ENCODE measurements at regions not wholly inside any gene's neighbourhood (a gene's known extent, or its start where the extent isn't known, plus 50 kb on each side); places are given as distances from the start of the nearest gene placed in this dataset.

DNA sequence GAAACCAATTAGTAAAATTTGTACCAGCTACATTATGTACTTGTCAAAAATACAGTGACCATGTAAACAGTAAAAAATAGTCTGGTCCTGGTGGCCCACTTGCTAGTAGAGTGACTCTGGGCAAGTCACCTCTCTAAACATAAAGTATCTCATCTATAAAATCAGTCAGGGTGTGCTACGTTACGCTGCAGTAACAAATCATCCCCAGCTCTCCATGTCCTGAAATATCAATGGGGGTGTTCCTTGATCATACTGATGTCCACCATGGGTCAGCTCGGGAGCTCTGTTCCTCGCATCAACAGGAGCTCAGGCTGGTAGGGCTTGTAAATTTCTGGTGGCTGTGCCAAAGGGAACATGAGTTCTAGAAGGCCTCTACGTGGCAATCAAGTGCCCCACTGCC, 268.6 kb downstream of the RAB28 start:
- Histone ChIP-seq H4K91ac (replicated peaks; ENCODE audit: insufficient read length, low read length) (no peak overlapping the region), H2AK5ac (ENCODE audit: low read depth, low read length) (no peak overlapping the region), H3K4me1 (replicated peaks in 1 of 4; ENCODE audit: control insufficient read depth in 3 of 4, insufficient read depth in 4 of 4, low read length in 3 of 4) (peaks cover 0 to 3% (median 0%) of the 10 kb centered on the region in 4 experiments; a peak in 1 of 7 replicates), H2AFZ (ENCODE audit: low read length) (no peak overlapping the region), H3K79me1 (ENCODE audit: low read depth, low read length) (no peaks in the 10 kb centered on the region), H4K8ac (ENCODE audit: extremely low read depth, insufficient read depth, low read length) (no peak overlapping the region), H3K14ac (ENCODE audit: insufficient read length) (no peak overlapping the region), H2BK5ac (ENCODE audit: low read depth, low read length) (no peak overlapping the region), H3K36me3 (ENCODE audit: control insufficient read depth in 2 of 4, insufficient read depth in 4 of 4, low read length in 3 of 4) (no peaks in the 10 kb centered on the region), H3K23me2 (ENCODE audit: low read depth, low read length) (no peaks in the 10 kb centered on the region), H2BK15ac (ENCODE audit: low read length) (no peak overlapping the region), H3K9ac (replicated peaks in 1 of 4; ENCODE audit: extremely low read depth in 1 of 4, low read depth in 3 of 4, low read length in 3 of 4) (no peak overlapping the region), H3K27ac (ENCODE audit: low read depth, low read length) (no peak overlapping the region), H4K5ac (ENCODE audit: insufficient read length, low read depth, low read length) (no peak overlapping the region), H2BK12ac (ENCODE audit: low read depth, low read length) (no peak overlapping the region), H3K23ac (ENCODE audit: insufficient read length) (no peak overlapping the region), H3K27me3 (replicated peaks in 1 of 4; ENCODE audit: control insufficient read depth in 3 of 4, extremely low read depth in 1 of 4, insufficient read depth in 3 of 4, low read length in 3 of 4) (no peaks in the 10 kb centered on the region), H3K9me3 (ENCODE audit: insufficient read depth in 2 of 2, low read depth in 1 of 2, low read length in 1 of 2) (0 out of 4 replicates have a peak, but pooled peaks cover 0 to 3% of the 10 kb centered on the region in 2 experiments), H2BK120ac (replicated peaks; ENCODE audit: low read depth, low read length) (no peak overlapping the region), H3K4me3 (ENCODE audit: extremely low read depth in 1 of 4, insufficient read depth in 2 of 4, low read depth in 3 of 4, low read length in 4 of 4) (no peak overlapping the region), H3K4me2 (ENCODE audit: insufficient read depth in 1 of 2, low read depth in 2 of 2, low read length in 2 of 2) (no peak overlapping the region), H3K18ac (ENCODE audit: extremely low read depth, low read length) (no peak overlapping the region), H4K20me1 (replicated peaks in 1 of 2; ENCODE audit: control insufficient read depth in 1 of 2, insufficient read depth in 2 of 2, low read length in 2 of 2) (no peaks in the 10 kb centered on the region), H3K79me2 (ENCODE audit: control insufficient read depth in 1 of 2, insufficient read depth in 2 of 2, low read length in 2 of 2) (no peaks in the 10 kb centered on the region), H3K56ac (replicated peaks; ENCODE audit: insufficient read length, low read depth, low read length) (no peak overlapping the region), H3K4ac (replicated peaks; ENCODE audit: insufficient read length, low read depth, low read length) (no peak overlapping the region), H2BK20ac (ENCODE audit: low read length) (no peak overlapping the region)
- POLR2A ChIA-PET (ENCODE audit: partially characterized antibody), result no interaction called here
- CTCF ChIA-PET (ENCODE audit: partially characterized antibody), result interaction anchor here (1.0 kb wide), 2 partner anchors 35 to 216 kb away, joined by 3 read pairs; no protein-coding TSS in a partner anchor
- no peak for FAIRE-seq
- 92% methylated on average over 5 of the region's 5 CpGs; no CpG with 5 or more reads in 1 of the 2 experiments for WGBS, 2 experiments (ENCODE audit: extremely low coverage in 1 of 2, insufficient coverage in 1 of 2, insufficient read length in 1 of 2, insufficient replicate concordance in 2 of 2, low coverage in 1 of 2, low lambda C conversion rate in 2 of 2, missing lambda C conversion rate in 1 of 2)
- no peak for DNase-seq (ENCODE audit: low read depth in 1 of 2, low spot score in 2 of 2)
- no peak for TF ChIP-seq SAP30 (IDR thresholded peaks at IDR 0.05; ENCODE audit: insufficient read depth, insufficient replicate concordance, low read length)
- TF ChIP-seq FOSL1 (IDR thresholded peaks at IDR 0.05; ENCODE audit: insufficient read depth, low read depth, low read length), result no peak
- no peak for TF ChIP-seq CTBP2 (IDR thresholded peaks at IDR 0.05; ENCODE audit: borderline replicate concordance, insufficient read depth, insufficient read length, low read length)
- TF ChIP-seq RXRA (IDR thresholded peaks at IDR 0.05; ENCODE audit: insufficient read depth, low read depth, low read length), result no peak
